Fibroblast of gingiva (primary cell): ENCODE measurements at regions not wholly inside any gene's neighbourhood (a gene's known extent, or its start where the extent isn't known, plus 50 kb on each side); places are given as distances from the start of the nearest gene placed in this dataset.

Source experiments
- DNase-seq: peaks from one replicate; pipeline ENCODE4 v3.0.0-alpha.2; 2011; ENCODE audit warnings: low read depth

GRCh38 chr3:167958141-167958540 lies 137.6 kb downstream of the GOLIM4 start:
- no peak for DNase-seq

GRCh38 chr3:167952969-167953368 lies 142.8 kb downstream of the GOLIM4 start:
- no peak for DNase-seq

- DNase-seq, result no peak
These were observed 145.5 kb downstream of the GOLIM4 start for GRCh38 chr3:167950212-167950611.

GRCh38 chr3:167941234-167941995 lies 154.3 kb downstream of the GOLIM4 start:
- peak; percentile 80 for DNase-seq

GRCh38 chr3:167940241-167940640 lies 155.5 kb downstream of the GOLIM4 start:
- no peak for DNase-seq

GRCh38 chr3:167938516-167938915 lies 157.2 kb downstream of the GOLIM4 start:
- DNase-seq, result no peak

- DNase-seq, result no peak
These were observed 159.7 kb downstream of the GOLIM4 start for GRCh38 chr3:167936019-167936418.

GRCh38 chr3:167930453-167930852 lies 165.3 kb downstream of the GOLIM4 start:
- DNase-seq, result no peak

GRCh38 chr3:167929968-167930367 lies 165.8 kb downstream of the GOLIM4 start:
- no peak for DNase-seq

- no peak for DNase-seq
These were observed 167.3 kb downstream of the GOLIM4 start for GRCh38 chr3:167928381-167928780.

- no peak for DNase-seq
These were observed 175.0 kb downstream of the GOLIM4 start for GRCh38 chr3:167920747-167921146.

GRCh38 chr3:167919590-167919989 lies 176.1 kb downstream of the GOLIM4 start:
- DNase-seq, result no peak

- DNase-seq, result no peak
These were observed 177.0 kb downstream of the GOLIM4 start for GRCh38 chr3:167918686-167919085.

- DNase-seq, result no peak
These were observed 177.6 kb downstream of the GOLIM4 start for GRCh38 chr3:167918008-167918596.

GRCh38 chr3:167913219-167913835 lies 177.8 kb downstream of the SERPINI1 start:
- peak; percentile 41 for DNase-seq

- DNase-seq, result no peak
These were observed 174.4 kb downstream of the SERPINI1 start for GRCh38 chr3:167909952-167910351.

- no peak for DNase-seq
These were observed 174.0 kb downstream of the SERPINI1 start for GRCh38 chr3:167909504-167909896.

- no peak for DNase-seq
These were observed 173.4 kb downstream of the SERPINI1 start for GRCh38 chr3:167908746-167909503.

GRCh38 chr3:167908221-167908620 lies 172.7 kb downstream of the SERPINI1 start:
- no peak for DNase-seq

GRCh38 chr3:167901138-167901537 lies 165.6 kb downstream of the SERPINI1 start:
- no peak for DNase-seq

- no peak for DNase-seq
These were observed 163.6 kb downstream of the SERPINI1 start for GRCh38 chr3:167899093-167899492.

GRCh38 chr3:167898091-167898490 lies 162.6 kb downstream of the SERPINI1 start:
- DNase-seq, result no peak

- no peak for DNase-seq
These were observed 160.2 kb downstream of the SERPINI1 start for GRCh38 chr3:167895684-167896083.
